Fibroblast of peridontal ligament (primary cell): ENCODE measurements at regions not wholly inside any gene's neighbourhood (a gene's known extent, or its start where the extent isn't known, plus 50 kb on each side); places are given as distances from the start of the nearest gene placed in this dataset.

ENCODE experiments used
- DNase-seq: peaks from one replicate; pipeline ENCODE4 v3.0.0-alpha.2; 2010; ENCODE audit errors: extremely low read depth

DNA sequence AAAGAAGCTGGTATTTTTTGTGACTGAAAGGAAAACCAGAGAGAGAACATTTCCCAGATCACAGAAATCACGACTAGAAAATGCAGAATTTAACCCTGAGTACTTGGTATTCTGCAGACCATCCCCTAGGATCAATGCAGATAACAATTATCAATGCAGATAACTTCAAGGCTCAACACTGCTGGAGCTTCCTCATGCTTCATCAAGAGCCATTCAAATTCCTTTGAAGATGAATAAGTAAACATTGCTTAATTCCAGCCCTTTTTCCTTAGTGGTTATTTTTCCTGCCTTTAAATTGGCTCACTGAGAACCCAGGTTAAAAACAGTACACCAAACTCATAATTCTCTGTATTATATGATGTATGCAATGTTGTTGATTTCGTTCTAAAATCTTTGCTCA, 370.1 kb upstream of the TLE4 start:
- DNase-seq = no peak

GRCh38 chr9:79208791-79209396, 362.9 kb upstream of the TLE4 start:
- no peak for DNase-seq

- DNase-seq = no peak
These were observed 361.1 kb upstream of the TLE4 start for GRCh38 chr9:79210541-79211243.

- DNase-seq = peak; percentile 54
These were observed 358.2 kb upstream of the TLE4 start for GRCh38 chr9:79213417-79214125.

DNA sequence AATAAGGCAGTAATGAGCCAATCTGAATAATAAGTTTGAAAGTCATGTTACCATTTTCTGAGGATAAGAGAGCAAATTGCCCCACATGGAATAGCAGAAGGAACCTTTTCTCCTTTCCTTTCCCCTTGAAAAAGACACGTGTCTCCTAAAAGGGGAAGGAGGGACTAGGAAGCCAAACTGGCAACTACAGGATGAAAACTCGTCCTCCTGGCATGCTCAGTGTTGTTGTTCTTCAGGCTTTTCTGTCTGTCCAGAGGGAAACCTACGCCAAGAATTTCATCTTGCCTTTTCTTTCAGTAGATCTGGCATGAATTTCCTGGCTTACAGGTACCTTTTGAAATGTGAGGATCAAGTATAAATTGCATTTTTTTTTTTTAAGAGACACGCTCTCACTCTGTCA, 355.9 kb upstream of the TLE4 start:
- no peak for DNase-seq

DNA sequence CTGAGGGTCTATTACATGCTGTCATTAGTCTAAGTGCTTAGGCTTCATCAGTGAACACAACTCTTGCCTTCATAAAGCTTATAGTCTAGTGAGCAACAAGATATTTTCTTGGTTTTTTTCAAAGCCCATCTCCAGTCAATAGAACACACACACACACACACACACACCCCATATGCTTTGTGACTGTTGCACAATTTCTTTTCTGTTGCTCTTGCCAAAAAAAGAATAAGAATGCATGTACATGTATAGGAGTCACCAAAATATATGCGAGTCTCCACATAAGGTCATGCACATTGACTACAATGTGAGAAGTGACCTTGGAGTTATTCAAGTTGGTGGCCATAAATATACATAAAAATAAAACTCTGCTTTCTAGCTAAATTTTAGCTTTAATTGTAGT, 351.5 kb upstream of the TLE4 start:
- DNase-seq = no peak

GRCh38 chr9:79220666-79221065, 351.1 kb upstream of the TLE4 start:
- DNase-seq = peak; percentile 64

- DNase-seq = peak; percentile 87
These were observed 350.7 kb upstream of the TLE4 start for GRCh38 chr9:79221084-79221483.

DNA sequence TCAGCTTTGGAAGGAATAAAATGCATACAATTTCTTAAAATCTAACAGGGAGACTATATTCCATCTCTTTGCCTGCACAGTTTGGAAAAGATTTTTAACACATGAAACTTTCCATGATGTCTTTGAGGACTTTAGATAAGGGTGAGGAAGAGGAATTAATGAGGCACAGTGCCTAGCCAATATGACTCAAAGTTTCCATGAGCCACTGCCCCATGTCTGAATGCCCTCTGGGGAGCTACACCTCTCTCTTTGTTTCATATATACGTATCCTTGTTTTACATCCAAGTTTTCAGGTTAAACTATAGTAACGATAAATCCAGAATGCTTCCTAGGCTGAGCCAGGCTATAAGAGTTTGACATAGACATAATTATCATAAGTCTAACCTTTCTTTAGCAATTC, 349.3 kb upstream of the TLE4 start:
- DNase-seq = no peak

- peak; percentile 96 for DNase-seq
These were observed 346.9 kb upstream of the TLE4 start for GRCh38 chr9:79224672-79225433.

GRCh38 chr9:79233542-79233941, 338.2 kb upstream of the TLE4 start:
- peak; percentile 58 for DNase-seq

- DNase-seq = peak; percentile 24
These were observed 335.3 kb upstream of the TLE4 start for GRCh38 chr9:79236466-79236865.

DNA sequence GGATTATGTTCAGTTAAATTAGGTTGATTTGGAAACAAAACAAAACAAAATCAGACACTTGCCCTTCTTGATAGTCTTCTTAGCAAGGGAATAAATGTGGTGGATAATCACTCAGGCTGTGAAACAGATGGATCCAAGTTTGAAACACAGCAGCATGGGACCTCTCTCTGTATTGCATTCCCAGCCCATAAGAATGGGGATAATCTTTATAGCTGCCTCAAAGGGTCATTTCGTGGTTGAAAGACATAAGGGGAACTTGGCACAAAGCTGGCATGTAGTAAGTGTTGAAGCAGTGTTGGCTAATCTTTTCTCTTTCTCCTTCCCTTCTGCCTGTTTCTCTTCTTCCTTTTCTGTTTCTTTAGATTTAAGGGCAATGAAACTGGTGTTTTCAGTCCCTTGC, 333.9 kb upstream of the TLE4 start:
- peak; percentile 29 for DNase-seq

DNA sequence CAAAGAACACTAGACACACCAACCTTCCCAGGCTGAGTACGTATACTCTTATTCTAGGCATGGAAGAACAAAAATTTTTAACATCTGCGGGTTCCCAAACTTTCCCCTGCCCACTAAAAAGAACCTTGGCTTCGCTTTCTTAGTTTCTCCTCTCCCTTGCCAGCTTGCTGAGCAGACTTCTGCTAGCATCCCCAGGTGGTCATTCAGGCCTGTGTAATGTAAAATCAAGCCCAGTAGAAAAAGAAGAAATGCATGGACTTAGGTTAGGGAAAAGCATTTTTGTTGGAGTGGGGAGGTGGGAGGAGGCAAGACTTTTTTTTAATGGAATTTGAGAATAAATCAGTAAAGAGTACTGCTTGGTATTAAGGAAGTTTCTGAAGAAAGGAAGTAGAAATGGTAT, 331.0 kb upstream of the TLE4 start:
- DNase-seq = no peak

DNA sequence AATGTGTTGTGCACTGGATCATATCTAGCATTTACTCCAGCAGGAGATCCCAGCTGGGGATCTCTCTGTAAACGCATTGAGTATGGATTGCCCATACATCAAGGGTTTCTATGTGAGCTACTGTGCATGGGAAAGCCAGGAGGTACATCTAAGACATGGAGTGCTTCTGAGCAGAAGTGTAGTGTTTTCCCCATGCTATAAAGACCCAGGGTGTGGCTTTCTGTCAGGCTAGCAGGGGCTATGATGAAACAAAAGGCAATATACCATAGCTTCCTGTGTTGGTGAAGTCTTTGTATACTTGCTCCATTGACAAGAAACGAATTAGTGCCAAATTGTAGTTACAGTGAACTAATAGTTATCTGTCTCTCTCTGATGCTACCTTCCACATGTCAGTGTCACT, 329.3 kb upstream of the TLE4 start:
- no peak for DNase-seq

DNA sequence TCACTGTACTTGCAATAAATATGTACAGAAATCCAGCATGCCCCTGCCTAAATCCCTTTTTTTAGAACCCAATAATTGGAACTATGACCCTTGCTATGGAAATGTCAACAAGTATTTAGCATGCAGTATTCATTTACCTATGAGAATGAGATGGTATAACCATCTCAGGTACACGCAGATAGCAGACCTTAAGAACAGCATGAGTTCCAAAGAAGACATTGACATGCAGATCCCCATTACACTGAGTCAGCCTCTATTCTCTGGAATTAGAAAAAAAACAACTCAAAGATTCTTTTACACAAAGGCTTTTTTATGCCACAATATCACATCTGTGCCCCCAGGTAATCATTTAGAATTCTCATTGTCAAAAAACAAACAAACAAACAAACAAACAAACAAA, 325.6 kb upstream of the TLE4 start:
- no peak for DNase-seq

- DNase-seq = no peak
These were observed 324.7 kb upstream of the TLE4 start for GRCh38 chr9:79247021-79247420.

- DNase-seq = no peak
These were observed 321.0 kb upstream of the TLE4 start for GRCh38 chr9:79250806-79251205.

- DNase-seq = peak; percentile 11
These were observed 316.7 kb upstream of the TLE4 start for GRCh38 chr9:79254900-79255650.

- DNase-seq = no peak
These were observed 316.0 kb upstream of the TLE4 start for GRCh38 chr9:79255651-79256260.

DNA sequence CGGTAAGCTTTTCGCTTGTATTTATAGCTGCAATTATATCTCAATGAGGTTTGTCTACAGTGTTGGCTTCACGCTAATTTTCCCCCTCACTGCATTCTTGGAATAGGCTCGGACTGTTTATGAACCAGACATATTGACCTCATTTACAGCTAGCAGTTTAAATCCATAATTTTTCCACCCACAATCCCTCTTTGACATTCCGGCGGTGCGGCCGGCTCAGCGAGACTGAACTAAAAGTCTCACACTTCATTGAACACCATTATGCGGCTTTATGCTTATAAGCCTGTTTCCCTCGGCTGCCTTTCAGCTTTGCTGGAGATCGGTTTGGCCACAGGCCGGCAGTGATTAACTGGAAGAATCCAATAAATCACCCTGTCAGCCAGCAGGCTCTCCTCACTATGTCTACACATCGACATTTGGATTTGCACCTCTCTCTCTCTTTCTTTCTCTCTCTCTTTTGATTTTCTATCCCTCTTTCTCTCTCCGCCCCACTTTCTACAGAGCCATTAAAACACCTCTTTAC, 315.0 kb upstream of the TLE4 start:
- peak; percentile 29 for DNase-seq
